ENCODE measurements at regions not wholly inside any gene's neighbourhood (a gene's known extent, or its start where the extent isn't known, plus 50 kb on each side); places are given as distances from the start of the nearest gene placed in this dataset.

GRCh38 chr7:79552463-79552862, 99.0 kb upstream of the MAGI2 start:
- no peak for TF ChIP-seq CTCF (IDR thresholded peaks at IDR 0.05; ENCODE audit: low read depth, low read length)
- TF ChIP-seq POLR2A (IDR thresholded peaks at IDR 0.05; ENCODE audit: extremely low read depth, insufficient read length), result no peak

Data from NB4 (cell line).